Choroid plexus epithelial cell (primary cell): ENCODE measurements at regions not wholly inside any gene's neighbourhood (a gene's known extent, or its start where the extent isn't known, plus 50 kb on each side); places are given as distances from the start of the nearest gene placed in this dataset.
"Not testable (repeated sequence)": the region's sequence is repeated elsewhere in the genome, so short reads cannot be mapped to it uniquely, and the experiment has no call there.

ENCODE experiments used
- DNase-seq: peaks from one replicate; pipeline ENCODE4 v3.0.0-alpha.2; 2010; ENCODE audit warnings: low read depth
- H3K4me3 ChIP-seq: 2 replicates; pipeline ENCODE4 v1.5.1; 2011; ENCODE audit warnings: low read depth, mild to moderate bottlenecking, control low read depth, low read length, moderate library complexity
- CTCF ChIP-seq: conservative IDR thresholded peaks from 2 replicates; pipeline ENCODE4 v1.5.1; 2011; ENCODE audit warnings: low read depth, mild to moderate bottlenecking, control low read depth, inconsistent platforms, low read length, moderate library complexity

DNA sequence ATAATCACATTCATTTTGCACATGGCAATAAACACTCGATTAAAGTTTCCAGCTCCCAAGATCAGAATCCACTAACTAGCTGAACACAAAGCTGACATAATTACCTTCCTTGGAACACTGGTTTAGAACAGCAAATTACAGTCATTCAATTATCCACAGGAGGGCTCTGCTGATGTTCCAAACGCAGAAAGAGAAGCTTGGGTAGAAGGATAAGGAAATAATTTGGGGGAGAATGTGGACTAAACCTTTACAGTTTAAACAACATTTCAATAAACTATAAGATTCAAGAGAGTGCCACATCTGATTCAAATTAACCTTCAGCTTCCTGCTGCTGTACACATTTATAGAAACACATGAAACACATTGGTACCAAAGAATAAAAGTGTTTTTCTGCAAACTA, 67.8 kb upstream of the ARL4C start:
- H3K4me3 ChIP-seq, result no peak overlapping the region
- peak; percentile 64 for TF ChIP-seq CTCF
- DNase-seq, result peak; percentile 70

DNA sequence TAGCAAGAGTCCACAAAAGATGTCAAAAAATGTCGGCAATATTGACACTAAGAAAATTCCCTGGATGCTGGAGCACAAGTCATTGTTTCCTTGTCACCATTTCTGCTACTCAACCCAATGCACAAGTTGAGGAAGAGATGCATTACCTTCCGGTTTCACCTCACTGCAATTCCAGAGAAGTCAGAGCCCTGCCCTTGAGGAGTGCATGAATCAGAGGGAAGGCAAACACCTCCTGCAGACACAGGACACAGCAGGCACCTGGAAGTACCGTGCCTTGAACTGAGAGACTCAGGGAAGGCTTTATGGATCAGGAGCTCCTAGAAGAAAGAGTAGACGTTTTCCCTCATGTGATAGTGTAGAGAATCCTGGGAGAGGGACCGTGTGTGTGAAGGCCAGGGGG, 62.7 kb upstream of the ARL4C start:
- no peak for TF ChIP-seq CTCF
- no peak for DNase-seq
- no peak overlapping the region for H3K4me3 ChIP-seq

DNA sequence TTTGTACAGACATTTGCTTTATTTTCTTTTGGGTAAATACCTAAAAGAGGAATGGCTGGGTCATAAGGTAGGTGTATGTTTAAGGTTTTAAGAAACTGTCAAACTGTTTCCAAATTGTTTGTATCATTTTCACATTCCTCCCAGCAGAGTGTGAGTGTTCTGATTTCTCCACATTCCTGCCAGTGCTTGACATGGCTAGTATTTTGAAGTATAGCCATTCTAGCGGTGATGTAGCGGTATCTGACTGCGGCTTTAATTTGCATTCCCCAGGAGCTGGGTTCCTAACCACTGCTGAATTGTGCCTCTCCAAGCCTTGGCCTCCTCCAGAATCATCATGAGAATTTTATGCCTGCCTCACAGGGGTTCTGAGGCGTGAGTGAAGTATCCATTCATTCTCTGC, 61.8 kb upstream of the ARL4C start:
- peak; percentile 49 for DNase-seq
- peak; percentile 51 for TF ChIP-seq CTCF
- H3K4me3 ChIP-seq, result no peak overlapping the region

- no peak for TF ChIP-seq CTCF
- no peak for DNase-seq
- H3K4me3 ChIP-seq, result no peak overlapping the region
Observed at GRCh38 chr2:234556848-234557573, 60.1 kb upstream of the ARL4C start.

- peak; percentile 87 for DNase-seq
- H3K4me3 ChIP-seq, result no peak overlapping the region
- TF ChIP-seq CTCF, result no peak
Observed at GRCh38 chr2:234555616-234556249, 58.9 kb upstream of the ARL4C start.

- TF ChIP-seq CTCF, result no peak
- H3K4me3 ChIP-seq, result no peak overlapping the region
- no peak for DNase-seq
Observed at GRCh38 chr2:234555161-234555560, 58.3 kb upstream of the ARL4C start.

- not testable (repeated sequence) for DNase-seq
Observed at GRCh38 chr2:234553223-234553622, 56.3 kb upstream of the ARL4C start.

More at GRCh38 chr2:234553223-234553622, 56.3 kb upstream of the ARL4C start:
- not testable (repeated sequence) for H3K4me3 ChIP-seq
